HFFc6 (cell line): ENCODE measurements at regions not wholly inside any gene's neighbourhood (a gene's known extent, or its start where the extent isn't known, plus 50 kb on each side); places are given as distances from the start of the nearest gene placed in this dataset.

ENCODE experiments used
- DNase-seq: peaks from one replicate; pipeline ENCODE4 v3.0.0-alpha.2; 2018
- H3K27ac Mint-ChIP-seq: 2 replicates; pipeline ENCODE4 v1.8.0; 2020; ENCODE audit warnings: mild to moderate bottlenecking, mixed read lengths
- H3K27me3 Mint-ChIP-seq: 2 replicates; pipeline ENCODE4 v1.8.0; 2021; ENCODE audit warnings: mild to moderate bottlenecking, moderate library complexity, mixed read lengths; ENCODE audit not compliant: insufficient read depth
- H3K36me3 Mint-ChIP-seq: 2 replicates; pipeline ENCODE4 v1.8.0; 2021; ENCODE audit warnings: low read depth, mixed read lengths
- H3K4me1 Mint-ChIP-seq: 2 replicates; pipeline ENCODE4 v1.8.0; 2020; ENCODE audit warnings: low read depth, mixed read lengths
- H3K4me3 Mint-ChIP-seq: 2 replicates; pipeline ENCODE4 v1.8.0; 2020; ENCODE audit warnings: mild to moderate bottlenecking, moderate library complexity, mixed read lengths
- H3K9me3 Mint-ChIP-seq: 2 replicates; pipeline ENCODE4 v1.8.0; 2020; ENCODE audit warnings: mild to moderate bottlenecking, mixed read lengths
- CTCF ChIP-seq: fragments of 200-600 bp; sonication (generic); IDR thresholded peaks from 2 replicates; pipeline ENCODE4 v1.5.0; 2021; ENCODE audit warnings: antibody characterized with exemption, mild to moderate bottlenecking

GRCh38 chr2:38441346-38441745 is 64.3 kb upstream of the ATL2 start:
- H3K9me3 Mint-ChIP-seq: no peaks in the 10 kb centered on the region
- no peak overlapping the region for H3K4me3 Mint-ChIP-seq
- DNase-seq: no peak
- no peak for TF ChIP-seq CTCF
- H3K36me3 Mint-ChIP-seq: no peaks in the 10 kb centered on the region
- H3K27ac Mint-ChIP-seq: no peak overlapping the region
- H3K4me1 Mint-ChIP-seq: no peaks in the 10 kb centered on the region
- H3K27me3 Mint-ChIP-seq: peaks cover 60% of the 10 kb centered on the region

GRCh38 chr2:38440655-38441054 is 63.6 kb upstream of the ATL2 start:
- Mint-ChIP-seq H3K4me3 (no peak overlapping the region), H3K4me1 (no peaks in the 10 kb centered on the region), H3K36me3 (no peaks in the 10 kb centered on the region), H3K27ac (no peak overlapping the region), H3K27me3 (peaks cover 58% of the 10 kb centered on the region), H3K9me3 (no peaks in the 10 kb centered on the region)
- DNase-seq: no peak
- TF ChIP-seq CTCF: no peak

GRCh38 chr2:38439863-38440262 is 62.8 kb upstream of the ATL2 start:
- no peak for TF ChIP-seq CTCF
- Mint-ChIP-seq H3K27ac (no peak overlapping the region), H3K9me3 (no peaks in the 10 kb centered on the region), H3K27me3 (peaks cover 56% of the 10 kb centered on the region), H3K4me3 (no peak overlapping the region), H3K36me3 (no peaks in the 10 kb centered on the region), H3K4me1 (no peaks in the 10 kb centered on the region)
- no peak for DNase-seq

- no peak for DNase-seq
- no peaks in the 10 kb centered on the region for H3K4me1 Mint-ChIP-seq
- no peaks in the 10 kb centered on the region for H3K9me3 Mint-ChIP-seq
- no peaks in the 10 kb centered on the region for H3K36me3 Mint-ChIP-seq
- H3K27ac Mint-ChIP-seq: no peak overlapping the region
- no peak for TF ChIP-seq CTCF
- H3K4me3 Mint-ChIP-seq: no peak overlapping the region
- H3K27me3 Mint-ChIP-seq: peaks cover 55% of the 10 kb centered on the region
Observed at GRCh38 chr2:38438883-38439612, 62.0 kb upstream of the ATL2 start.

- Mint-ChIP-seq H3K4me3 (no peak overlapping the region), H3K36me3 (no peaks in the 10 kb centered on the region), H3K27ac (no peak overlapping the region), H3K27me3 (peaks cover 48% of the 10 kb centered on the region), H3K9me3 (no peaks in the 10 kb centered on the region), H3K4me1 (no peaks in the 10 kb centered on the region)
- DNase-seq: no peak
- no peak for TF ChIP-seq CTCF
Observed at GRCh38 chr2:38438133-38438882, 61.2 kb upstream of the ATL2 start.
